Dermis microvascular lymphatic vessel endothelial cell (primary cell): ENCODE measurements at regions not wholly inside any gene's neighbourhood (a gene's known extent, or its start where the extent isn't known, plus 50 kb on each side); places are given as distances from the start of the nearest gene placed in this dataset.
A peak's percentile ranks its signal among the peaks of the same experiment; 100 is the strongest.
"Not testable (repeated sequence)": the region's sequence is repeated elsewhere in the genome, so short reads cannot be mapped to it uniquely, and the experiment has no call there.

Experiments used
- DNase-seq, 2 donors: peaks; one replicate each; pipeline versions ENCODE4 v3.0.0 to v3.0.0-alpha.2; 2010; ENCODE audit warnings: low read depth in 2 of 2

DNA sequence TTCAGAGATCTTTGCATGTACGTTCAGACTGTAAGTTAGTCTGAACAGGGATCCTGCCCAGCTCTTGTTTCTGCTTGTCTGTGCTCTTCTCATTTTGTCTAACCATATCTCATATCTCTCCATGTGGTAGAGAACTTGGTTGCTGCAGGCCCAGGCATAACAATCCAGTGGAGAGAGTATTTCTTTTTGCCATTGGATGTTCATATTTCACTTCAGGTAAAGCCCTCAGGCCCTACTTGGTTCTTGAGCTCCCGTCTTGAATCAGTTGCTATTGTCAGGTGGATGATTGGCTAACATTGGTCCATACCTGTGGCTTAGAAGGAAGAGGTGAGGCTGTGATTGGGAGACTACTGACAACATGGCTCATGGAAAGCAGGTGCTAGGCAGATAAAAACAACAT, 357.7 kb upstream of the FLRT2 start:
- DNase-seq = no peak

DNA sequence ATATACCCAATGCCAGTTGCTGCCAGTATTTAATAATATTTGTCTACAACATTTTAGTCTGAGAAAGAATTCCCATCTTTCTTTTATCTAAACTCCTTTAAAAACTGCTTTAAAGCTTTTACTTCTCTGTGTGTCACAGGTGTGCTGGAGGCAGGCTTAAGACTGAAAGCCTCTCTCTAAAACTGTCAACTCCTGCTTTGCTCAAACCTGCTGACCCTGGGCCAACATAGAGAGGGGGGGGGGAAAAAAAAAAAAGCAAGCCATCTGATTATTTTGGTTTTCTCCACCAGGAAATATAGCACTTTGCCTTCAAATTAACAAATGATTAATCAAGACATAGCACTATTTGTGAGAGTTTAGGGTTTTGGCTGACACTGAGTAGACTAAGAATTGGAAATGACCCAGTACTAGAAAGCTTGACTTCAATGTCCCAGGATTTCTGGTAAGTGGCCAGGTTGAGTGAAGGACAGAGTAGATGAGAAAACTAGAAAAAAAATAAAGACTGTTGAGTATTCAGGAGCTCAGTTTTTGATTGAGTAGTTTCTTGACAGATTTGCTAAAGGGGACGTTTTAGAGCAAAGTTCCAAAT, 357.0 kb upstream of the FLRT2 start:
- no peak for DNase-seq

DNA sequence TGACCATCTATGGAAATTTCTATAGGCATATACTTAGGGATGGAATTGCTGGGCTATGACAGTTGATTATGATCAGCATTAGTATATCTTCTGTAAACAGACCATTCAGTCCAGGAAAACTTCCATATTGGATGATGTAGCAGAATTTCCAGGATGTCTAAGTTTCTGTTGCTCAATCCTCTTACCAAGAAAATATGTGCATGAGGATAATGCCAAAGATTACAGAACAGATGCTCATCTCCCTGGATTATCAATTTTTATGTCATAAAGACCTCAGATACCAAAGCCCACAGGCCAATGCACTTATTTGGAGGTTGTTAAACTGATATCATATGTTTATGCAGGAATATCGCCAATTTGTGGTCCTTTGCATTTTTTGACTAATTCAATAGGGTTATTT, 354.4 kb upstream of the FLRT2 start:
- DNase-seq = no peak

DNA sequence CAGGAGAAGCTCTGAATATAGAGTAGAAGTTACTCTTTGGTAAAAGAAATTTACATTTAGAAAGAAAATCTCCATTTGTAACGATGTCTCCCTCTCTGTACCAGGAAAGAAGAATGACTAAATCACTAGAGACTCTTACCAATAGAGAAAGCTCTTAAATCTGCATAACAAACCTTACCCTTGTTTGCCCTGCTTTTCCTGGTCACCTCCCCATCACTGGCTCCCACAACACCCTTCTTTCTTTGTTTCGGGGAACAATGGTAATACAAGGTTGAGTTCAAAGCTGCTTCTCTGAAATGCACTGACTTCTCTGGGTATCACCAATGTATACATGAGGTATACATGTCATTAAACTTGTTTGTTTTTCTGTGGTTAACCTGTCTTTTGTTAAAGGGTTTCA, 351.1 kb upstream of the FLRT2 start:
- DNase-seq = no peak

DNA sequence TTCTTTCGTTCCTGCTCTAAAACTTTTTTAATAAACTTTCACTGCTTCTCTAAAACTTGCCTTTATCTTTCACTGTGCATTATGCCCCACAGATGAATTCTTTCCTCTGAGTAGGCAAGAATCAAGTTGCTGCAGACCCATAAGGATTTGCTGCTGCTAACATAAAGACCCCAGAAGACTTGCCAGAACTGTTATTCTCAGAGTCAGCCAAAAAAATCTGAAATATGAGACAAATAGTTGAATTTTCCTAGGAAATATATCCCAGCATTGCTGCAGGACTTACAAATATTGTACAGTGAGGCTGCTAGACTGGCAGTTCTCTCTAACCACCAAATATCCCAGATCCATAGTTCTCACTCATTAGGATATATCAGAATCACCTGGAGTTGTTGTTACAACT, 349.1 kb upstream of the FLRT2 start:
- no peak for DNase-seq

DNA sequence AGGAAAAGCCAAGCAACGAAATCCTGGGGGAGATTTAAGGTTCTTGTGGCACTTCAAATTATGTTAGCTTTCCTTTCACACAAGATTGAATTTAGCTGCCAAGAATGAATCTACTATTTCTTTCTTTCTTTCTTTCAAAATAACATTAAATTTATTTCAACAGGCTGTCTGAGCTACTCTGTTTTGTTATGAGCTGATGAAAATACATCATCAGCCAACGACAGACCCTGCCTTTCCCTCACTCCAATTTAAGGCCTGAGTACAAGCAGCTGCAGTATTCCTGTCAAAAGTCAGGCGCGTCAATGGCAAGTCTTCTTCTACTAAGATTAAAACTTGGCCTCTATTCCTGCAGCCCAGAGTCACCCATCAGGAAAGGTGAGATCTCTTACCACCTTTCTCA, 347.7 kb upstream of the FLRT2 start:
- no peak for DNase-seq

DNA sequence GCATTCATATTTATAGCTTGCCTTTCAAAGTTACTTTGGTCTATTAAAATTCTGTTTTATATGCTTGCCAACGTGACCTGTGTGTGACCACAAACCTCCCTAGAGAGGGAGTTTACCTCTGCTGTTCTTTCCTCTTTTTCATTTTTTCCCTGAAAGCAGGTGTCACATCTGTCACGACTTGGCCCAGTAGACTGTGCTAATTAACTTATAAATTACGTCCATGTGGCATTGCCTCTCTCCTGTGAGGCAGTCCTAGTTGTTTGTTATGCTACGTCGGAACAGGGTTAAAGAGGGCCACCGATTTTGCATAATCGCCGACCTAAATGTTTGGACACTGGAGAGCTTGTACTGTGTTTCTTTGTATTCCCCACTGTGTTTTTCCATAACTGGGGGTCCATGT, 343.9 kb upstream of the FLRT2 start:
- DNase-seq = no peak

DNA sequence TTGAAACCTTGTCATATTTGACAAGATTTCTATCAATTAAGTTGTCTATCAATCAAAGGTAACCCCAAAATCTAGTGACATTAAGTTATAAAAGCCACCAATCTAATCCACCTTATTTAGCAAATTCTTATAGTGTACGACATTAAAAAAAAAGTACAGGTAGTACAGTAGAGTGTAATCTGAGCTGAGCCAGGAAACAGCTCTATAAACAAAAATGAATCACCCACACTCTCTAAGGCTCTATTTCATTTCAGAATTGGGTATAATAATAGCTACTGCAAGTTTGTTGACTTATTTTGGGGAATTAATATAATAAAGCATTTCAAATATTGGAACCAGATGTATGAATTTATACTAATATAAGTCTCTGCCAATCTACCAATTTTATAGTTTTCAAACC, 342.4 kb upstream of the FLRT2 start:
- DNase-seq = peak; percentile 6 to 75

DNA sequence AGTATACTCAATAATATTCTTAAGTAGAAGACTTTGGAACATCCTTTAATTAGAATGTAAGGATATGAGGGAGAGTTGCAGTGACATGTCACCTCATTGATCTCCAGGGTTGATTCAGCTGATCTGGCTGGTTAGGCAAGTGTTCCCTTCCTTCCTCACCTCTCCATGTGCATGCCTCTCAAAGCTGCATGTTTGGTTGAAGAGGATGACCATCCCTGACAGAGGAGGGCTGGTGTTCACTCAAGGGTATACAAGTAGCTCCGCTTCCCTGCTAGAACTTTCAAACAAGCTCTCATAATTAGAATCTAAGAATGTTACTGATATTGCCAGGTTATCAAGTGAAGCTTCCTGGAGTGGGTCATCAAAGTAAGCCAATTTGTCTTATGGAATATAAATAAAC, 341.1 kb upstream of the FLRT2 start:
- no peak for DNase-seq

DNA sequence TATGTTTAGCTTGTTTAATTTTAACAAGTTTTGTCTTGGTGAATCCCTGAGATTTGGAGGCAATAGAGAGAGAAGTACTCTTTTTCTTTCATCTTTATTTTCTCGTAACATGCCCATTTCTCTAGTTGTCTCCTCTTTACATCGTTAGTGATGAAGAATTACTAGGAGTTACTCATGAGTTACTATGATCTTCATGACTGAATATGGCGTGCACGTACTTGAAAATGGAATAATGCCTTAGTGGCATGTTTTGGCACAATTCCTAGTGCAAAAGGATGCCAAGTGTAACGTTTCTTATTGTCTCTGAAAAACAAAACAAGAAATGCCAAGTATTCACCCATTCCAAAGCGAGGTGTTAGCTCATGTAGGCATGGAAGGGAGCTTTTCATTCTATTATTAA, 340.7 kb upstream of the FLRT2 start:
- not testable (repeated sequence) for DNase-seq

DNA sequence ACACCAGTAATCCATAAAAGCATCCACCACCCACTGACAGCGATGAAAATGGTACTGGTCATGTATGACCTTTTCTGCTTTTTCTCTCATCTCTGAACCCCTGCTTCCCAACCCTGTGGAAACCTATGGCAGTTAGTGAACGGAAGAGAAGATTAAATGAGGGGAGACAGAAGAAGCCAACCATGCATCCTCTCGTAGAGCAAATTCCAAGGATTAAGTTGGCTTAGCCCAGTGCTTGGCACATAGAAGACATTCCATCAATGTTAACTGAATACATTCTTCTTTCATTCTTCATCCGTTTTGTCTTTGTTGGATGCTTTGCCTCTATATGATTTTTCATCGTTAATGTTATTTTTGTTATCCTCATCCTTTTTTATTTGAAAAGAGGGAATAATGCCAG, 339.7 kb upstream of the FLRT2 start:
- no peak for DNase-seq

DNA sequence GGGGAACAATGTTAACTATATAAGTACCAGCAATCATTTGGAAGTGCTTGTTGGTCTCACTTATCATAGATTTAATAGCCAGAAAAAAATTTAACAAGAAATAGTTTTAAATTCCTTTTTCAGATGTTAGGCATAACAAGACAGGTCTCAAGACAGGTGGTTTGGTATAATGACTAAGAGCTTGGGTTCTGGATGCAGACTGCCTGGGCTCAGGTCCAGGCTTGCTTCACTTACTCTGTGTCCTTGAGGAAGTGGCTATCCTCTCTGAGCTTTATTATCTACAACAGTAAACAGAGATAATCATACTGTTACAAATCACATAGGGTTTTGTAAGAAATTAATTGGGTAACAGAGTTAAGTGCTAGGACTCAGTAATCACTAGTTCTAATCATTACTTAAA, 338.0 kb upstream of the FLRT2 start:
- DNase-seq = no peak

DNA sequence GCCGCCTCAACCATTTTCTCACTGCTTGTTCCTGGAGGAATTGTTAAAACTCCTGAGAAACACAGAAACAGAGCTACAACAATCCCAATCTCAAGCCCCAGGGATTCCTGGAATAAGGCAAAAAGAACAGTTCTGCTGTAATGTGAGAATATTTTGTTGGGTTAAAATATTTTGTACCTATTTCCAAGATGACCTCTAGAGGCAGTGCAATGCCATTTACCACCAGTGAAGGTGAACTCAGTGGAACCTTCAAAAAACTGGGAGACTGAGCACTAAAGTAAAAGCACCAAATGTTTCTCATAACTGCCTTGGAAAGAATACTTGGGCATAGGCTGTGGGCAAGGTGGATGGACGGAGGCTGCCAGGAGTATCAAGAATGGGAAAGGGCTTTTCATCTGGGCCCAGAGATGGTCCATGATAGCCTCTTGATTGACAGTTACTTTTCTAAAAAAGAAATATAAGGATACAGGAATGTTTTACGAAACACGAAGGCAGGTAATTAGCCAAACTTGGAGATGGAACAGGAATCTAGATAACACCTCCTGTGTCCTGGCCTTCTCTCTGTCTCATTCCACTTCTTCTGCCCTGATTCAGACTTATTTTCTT, 334.0 kb upstream of the FLRT2 start:
- DNase-seq = peak; percentile 7 to 34

DNA sequence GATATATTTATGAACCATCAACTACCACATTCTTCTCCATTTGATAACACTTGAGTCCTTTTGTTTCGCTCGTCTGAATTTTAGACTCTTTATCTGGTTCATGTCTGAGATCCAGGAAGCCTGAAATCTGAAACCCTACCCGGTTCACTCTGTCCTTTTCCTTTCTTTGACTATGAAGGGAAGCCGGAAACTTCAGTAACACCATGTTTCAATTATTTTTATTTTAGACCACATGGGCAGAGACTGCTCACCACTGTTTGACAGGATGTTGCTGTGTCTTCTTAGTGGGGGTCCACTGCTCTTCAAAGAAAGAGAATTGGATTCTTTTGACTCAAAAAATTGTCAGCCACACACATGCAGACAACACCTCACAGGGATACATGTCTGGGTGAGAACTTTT, 331.9 kb upstream of the FLRT2 start:
- peak in 1 of 2 donors; percentile 55 for DNase-seq

DNA sequence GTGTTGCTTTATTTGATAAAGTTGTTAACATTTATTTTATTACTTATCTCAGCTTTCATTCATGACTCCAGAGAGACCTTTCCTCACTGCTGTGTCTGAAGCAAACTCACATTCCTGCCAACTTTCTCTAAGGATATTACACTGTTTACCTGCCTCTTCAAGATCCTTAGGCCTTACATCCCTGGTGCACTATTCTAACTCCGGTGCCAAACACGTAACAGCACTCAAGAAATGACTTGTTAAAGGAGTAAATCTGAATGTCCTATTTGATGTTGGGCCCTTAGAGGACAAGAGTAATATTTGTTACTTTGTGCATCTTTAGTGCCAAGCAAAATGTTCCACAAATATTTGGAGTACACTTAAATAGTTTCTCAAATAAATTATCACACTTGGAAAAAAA, 324.1 kb upstream of the FLRT2 start:
- DNase-seq = no peak

DNA sequence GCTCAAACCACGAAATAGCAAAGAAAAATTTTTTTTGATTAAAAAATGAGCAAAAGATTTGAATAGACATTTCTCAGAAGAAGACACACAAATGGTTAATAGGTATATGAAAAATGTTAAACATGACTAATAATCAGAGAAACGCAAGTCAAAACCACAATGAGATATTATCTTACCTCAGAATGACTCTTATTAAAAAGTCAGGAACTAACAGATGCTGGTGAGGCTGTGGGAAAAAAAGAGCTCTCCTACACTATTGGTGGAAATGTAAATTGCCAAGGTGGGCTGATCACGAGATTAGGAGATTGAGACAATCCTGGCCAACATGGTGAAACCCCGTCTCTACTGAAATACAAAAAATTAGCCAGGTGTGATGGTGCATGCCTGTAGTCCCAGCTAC, 315.5 kb upstream of the FLRT2 start:
- no peak for DNase-seq

DNA sequence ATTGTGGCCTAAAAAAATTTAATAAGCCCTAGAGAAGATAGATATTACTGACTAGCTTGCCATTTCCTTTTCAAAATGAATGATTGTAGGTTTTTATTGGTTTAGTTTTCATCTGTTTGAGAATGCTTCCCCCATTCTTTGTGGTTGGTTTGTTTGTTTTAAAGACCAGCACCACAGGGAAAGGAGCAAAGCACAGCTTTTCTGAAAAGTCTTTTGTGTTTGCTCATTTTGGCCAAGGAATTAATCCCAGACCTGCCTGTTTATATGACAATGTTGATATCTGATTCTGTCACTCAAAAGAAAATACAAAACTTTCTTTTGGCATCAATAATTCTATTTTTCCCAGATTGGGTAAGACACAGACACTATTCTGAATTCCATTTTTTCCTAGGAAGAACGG, 312.5 kb upstream of the FLRT2 start:
- no peak for DNase-seq

DNA sequence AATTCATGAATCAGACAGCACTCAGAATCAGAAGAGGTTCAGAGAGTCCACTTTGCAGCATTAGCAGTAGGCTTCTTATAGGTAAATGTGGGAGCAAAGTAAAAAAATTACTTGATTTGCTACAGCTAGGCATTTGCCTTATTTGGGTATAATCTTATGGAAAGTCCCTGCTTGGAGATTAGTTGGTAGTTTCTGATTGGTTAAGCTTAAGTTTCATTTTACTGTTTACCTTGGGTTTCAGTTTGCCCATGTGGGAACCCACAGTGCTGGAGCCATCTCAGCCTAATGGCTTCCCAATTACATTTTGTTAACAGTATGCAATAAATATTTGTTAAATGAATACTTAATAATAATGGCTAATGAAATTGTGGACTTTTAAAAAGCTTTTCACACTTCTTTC, 311.0 kb upstream of the FLRT2 start:
- no peak for DNase-seq

DNA sequence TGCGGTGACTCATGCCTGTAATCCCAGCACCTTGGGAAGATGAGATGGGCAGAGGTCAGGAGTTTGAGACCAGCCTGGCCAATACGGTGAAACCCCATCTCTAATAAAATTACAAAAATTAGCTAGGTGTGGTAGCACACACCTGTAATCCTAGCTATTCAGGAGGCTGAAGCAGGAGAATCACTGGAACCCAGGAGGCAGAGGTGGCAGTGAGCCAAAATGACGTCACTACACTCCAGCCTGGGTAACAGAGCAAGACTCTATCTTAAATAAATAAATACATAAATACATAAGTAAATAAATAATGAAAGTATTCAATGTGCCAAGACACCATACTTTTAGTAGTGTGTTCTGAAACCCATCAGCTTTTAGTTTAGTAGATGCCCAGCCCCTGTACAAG, 308.1 kb upstream of the FLRT2 start:
- no peak for DNase-seq

DNA sequence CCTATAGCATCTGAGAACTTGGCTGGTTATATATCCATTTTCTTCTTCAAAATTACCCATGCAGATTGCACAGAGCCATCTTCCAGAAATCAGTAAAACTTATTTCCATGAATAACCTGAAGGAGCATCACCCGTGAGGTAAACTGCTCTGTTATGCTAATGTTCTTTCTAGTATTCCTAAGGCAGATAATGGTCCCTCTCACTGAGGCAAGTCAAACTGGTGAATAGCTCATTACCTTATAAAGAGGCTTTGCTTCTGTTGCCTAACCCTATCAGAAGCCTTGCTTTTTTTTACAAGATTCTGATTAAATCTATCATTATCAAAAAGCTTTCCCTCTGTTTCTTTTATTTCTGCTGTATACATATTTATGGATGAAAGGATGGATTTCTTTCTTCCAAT, 307.6 kb upstream of the FLRT2 start:
- DNase-seq = no peak

DNA sequence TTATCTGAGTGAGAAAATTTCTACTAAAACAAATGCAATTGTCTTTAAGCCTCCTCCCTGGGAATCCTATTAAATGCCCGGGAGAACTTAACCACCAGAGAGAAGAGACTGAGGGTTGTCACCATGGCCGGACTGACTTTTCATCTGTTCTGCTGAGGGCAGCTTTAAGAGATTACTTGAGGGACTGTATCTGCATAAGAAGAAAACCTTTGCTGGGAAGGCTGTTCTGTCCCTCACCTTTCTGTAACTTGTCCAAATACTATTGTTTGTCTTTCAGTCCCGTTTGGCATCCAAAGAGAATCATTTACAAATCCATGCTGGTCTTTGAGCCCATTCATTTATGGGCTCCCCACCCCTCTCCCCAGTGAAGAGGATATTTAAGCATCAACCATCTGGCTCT, 306.3 kb upstream of the FLRT2 start:
- DNase-seq = no peak

DNA sequence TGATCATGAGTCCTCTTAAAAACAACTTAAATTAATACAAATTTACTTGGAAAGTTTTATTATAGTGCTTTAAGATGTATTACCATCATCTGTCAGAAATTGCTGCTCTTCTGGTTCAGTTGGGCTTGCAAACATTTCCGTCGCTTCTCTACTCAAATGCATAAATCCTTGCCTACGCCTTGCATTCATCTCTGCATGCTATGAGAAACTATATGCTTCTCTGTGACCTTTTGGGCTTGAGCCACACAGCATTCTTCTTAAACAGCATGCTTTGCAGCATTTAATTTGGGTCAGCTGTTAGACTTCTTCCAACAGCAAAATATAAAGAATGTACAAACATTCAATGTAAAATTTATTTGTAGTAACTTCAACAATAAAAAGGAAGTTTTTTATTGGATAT, 305.7 kb upstream of the FLRT2 start:
- no peak for DNase-seq

DNA sequence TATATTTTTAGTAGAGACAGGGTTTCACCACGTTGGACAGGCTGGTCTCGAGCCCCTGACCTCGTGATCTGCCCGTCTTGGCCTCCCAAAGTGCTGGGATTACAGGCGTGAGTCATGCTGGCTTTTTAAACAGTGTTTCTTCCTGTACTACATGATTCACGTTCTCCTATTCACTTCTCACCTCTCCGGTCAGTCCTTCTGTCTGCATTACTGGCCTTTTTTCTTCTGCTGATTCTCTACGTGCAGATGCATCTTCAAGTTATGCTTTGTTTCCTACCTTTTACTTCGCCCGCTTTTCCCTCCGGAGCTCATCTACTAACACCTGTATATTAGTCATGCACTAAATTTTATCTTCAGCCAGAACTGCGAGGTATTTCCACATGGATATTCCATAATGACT, 296.2 kb upstream of the FLRT2 start:
- DNase-seq = peak in 1 of 2 donors; percentile 86
